GM13977 (cell line): ENCODE measurements at regions not wholly inside any gene's neighbourhood (a gene's known extent, or its start where the extent isn't known, plus 50 kb on each side); places are given as distances from the start of the nearest gene placed in this dataset.

Experiments
- DNase-seq: peaks from one replicate; pipeline ENCODE4 v3.0.0; 2012; ENCODE audit warnings: low spot score
- CTCF ChIP-seq: IDR thresholded peaks from 2 replicates; pipeline ENCODE4 v1.5.1; 2012; ENCODE audit warnings: mild to moderate bottlenecking, control low read depth; ENCODE audit not compliant: insufficient read depth; ENCODE audit errors: extremely low read depth, missing control alignments
- in situ Hi-C: fragments of 300-500 bp; cut with MboI; formaldehyde crosslinking; loops from one replicate; pipeline ENCODE4 v1.12.0; 2022; ENCODE audit warnings: low sequenced_read_pairs, low pct_unique_long_range_greater_than_20kb, mixed read lengths, inconsistent platforms; ENCODE audit not compliant: unreplicated experiment

GRCh38 chr1:229107972-229108371, 162.9 kb upstream of the RAB4A start:
- in situ Hi-C loops = no loop called here
- TF ChIP-seq CTCF = no peak
- DNase-seq = no peak

GRCh38 chr1:229108598-229109201, 162.2 kb upstream of the RAB4A start:
- in situ Hi-C loops = no loop called here
- TF ChIP-seq CTCF = no peak
- no peak for DNase-seq

GRCh38 chr1:229109320-229109761, 161.6 kb upstream of the RAB4A start:
- no peak for TF ChIP-seq CTCF
- no peak for DNase-seq
- in situ Hi-C loops = no loop called here

GRCh38 chr1:229110986-229111385, 159.9 kb upstream of the RAB4A start:
- in situ Hi-C loops = no loop called here
- DNase-seq = no peak
- no peak for TF ChIP-seq CTCF

- in situ Hi-C loops = no loop called here
- no peak for DNase-seq
- no peak for TF ChIP-seq CTCF
Observed at GRCh38 chr1:229111703-229112319, 159.1 kb upstream of the RAB4A start.

GRCh38 chr1:229112832-229113548, 157.9 kb upstream of the RAB4A start:
- no peak for TF ChIP-seq CTCF
- no peak for DNase-seq
- in situ Hi-C loops = no loop called here
